ENCODE measurements at regions not wholly inside any gene's neighbourhood (a gene's known extent, or its start where the extent isn't known, plus 50 kb on each side); places are given as distances from the start of the nearest gene placed in this dataset.

GRCh38 chr1:213571843-213572242, 415.9 kb upstream of the PROX1 start:
- no peaks in the 10 kb centered on the region for H3K36me3 ChIP-seq (replicated peaks; ENCODE audit: low read depth, low read length)
- H4K20me1 ChIP-seq (ENCODE audit: insufficient read depth, low read length): no peaks in the 10 kb centered on the region
- H3K9me3 ChIP-seq (ENCODE audit: insufficient read depth, low read length): no peaks in the 10 kb centered on the region; the same call in 1 of the 2 replicates
- no peak overlapping the region for H3K4me3 ChIP-seq (ENCODE audit: low read length)
- no peak overlapping the region for H3K9ac ChIP-seq (ENCODE audit: low read length)
- TF ChIP-seq, protein P1, sequence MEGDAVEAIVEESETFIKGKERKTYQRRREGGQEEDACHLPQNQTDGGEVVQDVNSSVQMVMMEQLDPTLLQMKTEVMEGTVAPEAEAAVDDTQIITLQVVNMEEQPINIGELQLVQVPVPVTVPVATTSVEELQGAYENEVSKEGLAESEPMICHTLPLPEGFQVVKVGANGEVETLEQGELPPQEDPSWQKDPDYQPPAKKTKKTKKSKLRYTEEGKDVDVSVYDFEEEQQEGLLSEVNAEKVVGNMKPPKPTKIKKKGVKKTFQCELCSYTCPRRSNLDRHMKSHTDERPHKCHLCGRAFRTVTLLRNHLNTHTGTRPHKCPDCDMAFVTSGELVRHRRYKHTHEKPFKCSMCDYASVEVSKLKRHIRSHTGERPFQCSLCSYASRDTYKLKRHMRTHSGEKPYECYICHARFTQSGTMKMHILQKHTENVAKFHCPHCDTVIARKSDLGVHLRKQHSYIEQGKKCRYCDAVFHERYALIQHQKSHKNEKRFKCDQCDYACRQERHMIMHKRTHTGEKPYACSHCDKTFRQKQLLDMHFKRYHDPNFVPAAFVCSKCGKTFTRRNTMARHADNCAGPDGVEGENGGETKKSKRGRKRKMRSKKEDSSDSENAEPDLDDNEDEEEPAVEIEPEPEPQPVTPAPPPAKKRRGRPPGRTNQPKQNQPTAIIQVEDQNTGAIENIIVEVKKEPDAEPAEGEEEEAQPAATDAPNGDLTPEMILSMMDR (IDR thresholded peaks at IDR 0.05; ENCODE audit: low read depth, low read length): no peak
- no peak for TF ChIP-seq EZH2phosphoT487 (IDR thresholded peaks at IDR 0.05; ENCODE audit: low read depth)
- peaks cover 11% of the 10 kb centered on the region; the same call in 1 of the 2 replicates for H3K27me3 ChIP-seq (ENCODE audit: low read depth, low read length)
- no peaks in the 10 kb centered on the region for H3K79me2 ChIP-seq (ENCODE audit: low read length)
- H3K27ac ChIP-seq (ENCODE audit: low read length): no peak overlapping the region
- H2AFZ ChIP-seq (ENCODE audit: low read depth, low read length): no peak overlapping the region
- no peaks in the 10 kb centered on the region for H3K4me1 ChIP-seq (ENCODE audit: low read length)
- H3K4me2 ChIP-seq (ENCODE audit: low read length): no peak overlapping the region

- H3K79me2 ChIP-seq (ENCODE audit: low read length): no peaks in the 10 kb centered on the region
- H2AFZ ChIP-seq (ENCODE audit: low read depth, low read length): no peak overlapping the region
- no peaks in the 10 kb centered on the region for H3K4me1 ChIP-seq (ENCODE audit: low read length)
- H3K9ac ChIP-seq (ENCODE audit: low read length): no peak overlapping the region
- H3K27ac ChIP-seq (ENCODE audit: low read length): no peak overlapping the region
- H3K4me2 ChIP-seq (ENCODE audit: low read length): no peak overlapping the region
- no peaks in the 10 kb centered on the region for H3K36me3 ChIP-seq (replicated peaks; ENCODE audit: low read depth, low read length)
- no peak overlapping the region for H3K4me3 ChIP-seq (ENCODE audit: low read length)
- no peaks in the 10 kb centered on the region for H3K9me3 ChIP-seq (ENCODE audit: insufficient read depth, low read length)
- H4K20me1 ChIP-seq (ENCODE audit: insufficient read depth, low read length): no peaks in the 10 kb centered on the region
- no peak for TF ChIP-seq EZH2phosphoT487 (IDR thresholded peaks at IDR 0.05; ENCODE audit: low read depth)
- TF ChIP-seq, protein P1 (IDR thresholded peaks at IDR 0.05; ENCODE audit: low read depth, low read length): no peak
- H3K27me3 ChIP-seq (ENCODE audit: low read depth, low read length): peaks cover 11% of the 10 kb centered on the region; the same call in 1 of the 2 replicates
Measured at GRCh38 chr1:213572912-213573647, 414.7 kb upstream of the PROX1 start.

DNA sequence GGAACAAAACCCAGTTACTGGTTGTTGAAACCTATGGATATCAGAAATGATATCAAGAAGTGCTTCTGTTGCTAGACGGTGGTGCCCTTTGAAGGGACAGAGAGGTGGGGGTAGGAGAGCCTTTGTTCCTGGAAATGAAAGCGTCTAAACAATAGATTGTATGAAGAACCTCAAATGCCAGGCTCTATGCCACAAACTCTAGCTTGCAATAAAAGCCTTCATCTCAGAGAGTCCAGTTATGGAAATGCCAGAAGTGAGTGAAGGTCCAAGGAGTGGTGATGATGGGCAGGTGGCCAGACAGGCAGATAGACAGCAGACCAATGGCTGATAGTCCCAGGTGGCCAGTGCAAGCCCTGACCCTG, 414.1 kb upstream of the PROX1 start:
- no peak overlapping the region for H3K9ac ChIP-seq (ENCODE audit: low read length)
- no peaks in the 10 kb centered on the region for H3K9me3 ChIP-seq (ENCODE audit: insufficient read depth, low read length)
- no peak for TF ChIP-seq EZH2phosphoT487 (IDR thresholded peaks at IDR 0.05; ENCODE audit: low read depth)
- TF ChIP-seq, protein P1 (IDR thresholded peaks at IDR 0.05; ENCODE audit: low read depth, low read length): no peak
- H3K4me3 ChIP-seq (ENCODE audit: low read length): no peak overlapping the region
- H2AFZ ChIP-seq (ENCODE audit: low read depth, low read length): no peak overlapping the region
- H3K27me3 ChIP-seq (ENCODE audit: low read depth, low read length): peaks cover 11% of the 10 kb centered on the region; the same call in 1 of the 2 replicates
- no peak overlapping the region for H3K4me2 ChIP-seq (ENCODE audit: low read length)
- H3K36me3 ChIP-seq (replicated peaks; ENCODE audit: low read depth, low read length): no peaks in the 10 kb centered on the region
- no peak overlapping the region for H3K27ac ChIP-seq (ENCODE audit: low read length)
- no peaks in the 10 kb centered on the region for H3K79me2 ChIP-seq (ENCODE audit: low read length)
- H4K20me1 ChIP-seq (ENCODE audit: insufficient read depth, low read length): no peaks in the 10 kb centered on the region
- no peaks in the 10 kb centered on the region for H3K4me1 ChIP-seq (ENCODE audit: low read length)

- TF ChIP-seq EZH2phosphoT487 (IDR thresholded peaks at IDR 0.05; ENCODE audit: low read depth): no peak
- TF ChIP-seq, protein P1 (IDR thresholded peaks at IDR 0.05; ENCODE audit: low read depth, low read length): no peak
Measured at GRCh38 chr1:213582976-213583567, 404.7 kb upstream of the PROX1 start.

More at GRCh38 chr1:213582976-213583567, 404.7 kb upstream of the PROX1 start:
- H4K20me1 ChIP-seq (ENCODE audit: insufficient read depth, low read length): no peaks in the 10 kb centered on the region
- no peak overlapping the region for H3K4me2 ChIP-seq (ENCODE audit: low read length)
- no peak overlapping the region for H3K9ac ChIP-seq (ENCODE audit: low read length)
- H3K27ac ChIP-seq (ENCODE audit: low read length): no peak overlapping the region
- peaks cover 20% of the 10 kb centered on the region for H3K27me3 ChIP-seq (ENCODE audit: low read depth, low read length)
- no peak overlapping the region for H2AFZ ChIP-seq (ENCODE audit: low read depth, low read length)
- no peaks in the 10 kb centered on the region for H3K79me2 ChIP-seq (ENCODE audit: low read length)
- no peak overlapping the region for H3K4me3 ChIP-seq (ENCODE audit: low read length)
- H3K4me1 ChIP-seq (ENCODE audit: low read length): no peaks in the 10 kb centered on the region
- no peaks in the 10 kb centered on the region for H3K36me3 ChIP-seq (replicated peaks; ENCODE audit: low read depth, low read length)
- H3K9me3 ChIP-seq (ENCODE audit: insufficient read depth, low read length): no peaks in the 10 kb centered on the region
